ENCODE measurements at regions not wholly inside any gene's neighbourhood (a gene's known extent, or its start where the extent isn't known, plus 50 kb on each side); places are given as distances from the start of the nearest gene placed in this dataset.

- DNase-seq (ENCODE audit: low read depth): no peak
- TF ChIP-seq, protein P1, sequence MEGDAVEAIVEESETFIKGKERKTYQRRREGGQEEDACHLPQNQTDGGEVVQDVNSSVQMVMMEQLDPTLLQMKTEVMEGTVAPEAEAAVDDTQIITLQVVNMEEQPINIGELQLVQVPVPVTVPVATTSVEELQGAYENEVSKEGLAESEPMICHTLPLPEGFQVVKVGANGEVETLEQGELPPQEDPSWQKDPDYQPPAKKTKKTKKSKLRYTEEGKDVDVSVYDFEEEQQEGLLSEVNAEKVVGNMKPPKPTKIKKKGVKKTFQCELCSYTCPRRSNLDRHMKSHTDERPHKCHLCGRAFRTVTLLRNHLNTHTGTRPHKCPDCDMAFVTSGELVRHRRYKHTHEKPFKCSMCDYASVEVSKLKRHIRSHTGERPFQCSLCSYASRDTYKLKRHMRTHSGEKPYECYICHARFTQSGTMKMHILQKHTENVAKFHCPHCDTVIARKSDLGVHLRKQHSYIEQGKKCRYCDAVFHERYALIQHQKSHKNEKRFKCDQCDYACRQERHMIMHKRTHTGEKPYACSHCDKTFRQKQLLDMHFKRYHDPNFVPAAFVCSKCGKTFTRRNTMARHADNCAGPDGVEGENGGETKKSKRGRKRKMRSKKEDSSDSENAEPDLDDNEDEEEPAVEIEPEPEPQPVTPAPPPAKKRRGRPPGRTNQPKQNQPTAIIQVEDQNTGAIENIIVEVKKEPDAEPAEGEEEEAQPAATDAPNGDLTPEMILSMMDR (IDR thresholded peaks at IDR 0.05; ENCODE audit: control insufficient read depth, insufficient read depth, low read depth, low read length, missing control alignments): no peak
- H3K4me3 ChIP-seq (ENCODE audit: control insufficient read depth, low read depth, low read length): no peak overlapping the region
Observed at GRCh38 chr4:124899997-124900396, 187.5 kb upstream of the ANKRD50 start.

DNA sequence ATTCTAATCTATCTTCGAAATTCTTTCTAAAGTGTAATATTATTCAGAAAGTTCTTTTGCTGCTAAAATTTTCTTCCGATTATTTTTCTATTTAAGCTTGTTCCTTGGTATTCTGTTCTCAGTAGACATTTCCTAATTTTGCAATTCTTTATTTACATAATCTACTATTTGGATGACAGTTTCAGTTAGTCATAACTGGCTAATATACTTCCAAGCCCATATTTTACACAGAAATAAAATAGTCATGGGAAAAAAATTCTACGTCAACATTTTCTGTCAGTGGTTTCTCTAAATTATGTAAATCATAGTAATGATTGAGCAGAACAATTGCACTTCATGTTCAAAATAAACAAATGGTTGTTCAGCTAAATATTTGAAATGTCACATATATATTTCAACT is 178.0 kb upstream of the ANKRD50 start:
- DNase-seq (ENCODE audit: low read depth): no peak
- H3K4me3 ChIP-seq (ENCODE audit: control insufficient read depth, low read depth, low read length): no peak overlapping the region
- TF ChIP-seq, protein P1 (IDR thresholded peaks at IDR 0.05; ENCODE audit: control insufficient read depth, insufficient read depth, low read depth, low read length, missing control alignments): no peak

- no peak for DNase-seq (ENCODE audit: low read depth)
- TF ChIP-seq, protein P1 (IDR thresholded peaks at IDR 0.05; ENCODE audit: control insufficient read depth, insufficient read depth, low read depth, low read length, missing control alignments): no peak
Observed at GRCh38 chr4:124887739-124888138, 175.2 kb upstream of the ANKRD50 start.

GRCh38 chr4:124884316-124884715 is 171.8 kb upstream of the ANKRD50 start:
- TF ChIP-seq, protein P1 (IDR thresholded peaks at IDR 0.05; ENCODE audit: control insufficient read depth, insufficient read depth, low read depth, low read length, missing control alignments): no peak
- no peak overlapping the region for H3K4me3 ChIP-seq (ENCODE audit: control insufficient read depth, low read depth, low read length)
- no peak for DNase-seq (ENCODE audit: low read depth)

More at GRCh38 chr4:124887739-124888138, 175.2 kb upstream of the ANKRD50 start:
- H3K4me3 ChIP-seq (ENCODE audit: control insufficient read depth, low read depth, low read length): no peak overlapping the region

DNA sequence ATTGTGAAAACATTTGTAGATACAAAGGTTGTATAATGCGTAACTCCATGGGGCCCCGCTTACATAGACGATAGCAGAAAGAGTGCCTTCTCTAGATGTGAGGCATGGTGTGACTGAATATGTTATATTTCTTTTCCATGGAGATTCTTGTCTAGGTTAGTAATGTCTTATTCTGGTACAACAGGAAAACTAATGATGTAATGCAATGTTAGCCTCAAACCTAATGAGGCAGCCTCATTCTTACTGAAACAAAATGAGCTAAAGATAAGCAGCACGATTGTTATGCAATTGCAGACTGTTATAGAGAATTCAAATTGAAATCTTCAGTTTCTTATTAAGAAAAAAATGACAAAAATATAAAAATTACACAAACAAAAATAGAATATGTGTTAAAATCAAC is 171.1 kb upstream of the ANKRD50 start:
- TF ChIP-seq, protein P1 (IDR thresholded peaks at IDR 0.05; ENCODE audit: control insufficient read depth, insufficient read depth, low read depth, low read length, missing control alignments): no peak
- DNase-seq (ENCODE audit: low read depth): no peak
- H3K4me3 ChIP-seq (ENCODE audit: control insufficient read depth, low read depth, low read length): no peak overlapping the region

GRCh38 chr4:124879195-124879594 is 166.7 kb upstream of the ANKRD50 start:
- H3K4me3 ChIP-seq (ENCODE audit: control insufficient read depth, low read depth, low read length): no peak overlapping the region
- TF ChIP-seq, protein P1 (IDR thresholded peaks at IDR 0.05; ENCODE audit: control insufficient read depth, insufficient read depth, low read depth, low read length, missing control alignments): no peak
- DNase-seq (ENCODE audit: low read depth): no peak

DNA sequence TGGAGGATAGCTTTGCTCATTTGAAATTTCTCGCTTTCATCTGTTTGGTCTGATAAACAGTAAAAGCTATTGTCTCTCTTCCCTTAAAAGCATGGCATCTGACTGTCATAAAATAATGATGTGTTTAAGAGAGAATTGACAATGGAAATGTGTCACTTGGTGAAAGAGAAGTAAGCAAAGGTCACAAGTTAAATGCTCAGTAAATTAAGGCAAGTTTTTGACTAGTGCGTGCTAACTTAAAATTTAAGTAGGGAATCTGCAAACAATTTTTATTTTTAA is 161.6 kb upstream of the ANKRD50 start:
- no peak for DNase-seq (ENCODE audit: low read depth)
- TF ChIP-seq, protein P1 (IDR thresholded peaks at IDR 0.05; ENCODE audit: control insufficient read depth, insufficient read depth, low read depth, low read length, missing control alignments): no peak
- H3K4me3 ChIP-seq (ENCODE audit: control insufficient read depth, low read depth, low read length): no peak overlapping the region

Measured in AG09309 (cell line).